AG09319 (cell line): ENCODE measurements at regions not wholly inside any gene's neighbourhood (a gene's known extent, or its start where the extent isn't known, plus 50 kb on each side); places are given as distances from the start of the nearest gene placed in this dataset.
"Not testable (repeated sequence)": the region's sequence is repeated elsewhere in the genome, so short reads cannot be mapped to it uniquely, and the experiment has no call there.

Source experiments
- DNase-seq: peaks from one replicate; pipeline ENCODE4 v3.0.0-alpha.2; 2010; ENCODE audit warnings: low read depth; ENCODE audit errors: extremely low read depth
- CTCF ChIP-seq: IDR thresholded peaks from 2 replicates; pipeline ENCODE4 v1.5.1; 2011; ENCODE audit warnings: low read depth, mild to moderate bottlenecking, inconsistent platforms, low read length, moderate library complexity

DNA sequence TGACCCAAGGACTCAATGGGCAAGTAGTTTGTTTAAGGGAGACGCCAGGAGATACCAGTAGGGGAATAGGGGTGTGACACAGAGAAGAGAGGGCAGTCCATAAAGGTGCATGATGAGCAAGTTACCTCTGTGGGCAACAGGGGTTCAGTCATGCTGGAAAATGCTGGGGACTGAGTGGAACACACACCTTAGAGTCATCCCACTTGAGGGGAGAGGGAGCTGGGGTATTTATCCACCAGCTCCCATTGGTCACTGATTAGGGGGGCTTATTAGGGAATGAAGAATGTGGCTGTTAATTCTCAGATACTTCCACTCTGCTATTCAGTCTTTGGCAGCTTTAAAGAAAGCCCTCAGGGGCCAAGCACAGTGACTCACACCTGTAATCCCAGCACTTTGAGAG is 67.5 kb upstream of the MRI1 start:
- no peak for DNase-seq
- TF ChIP-seq CTCF = no peak

GRCh38 chr19:13693889-13694288 is 70.4 kb upstream of the MRI1 start:
- no peak for TF ChIP-seq CTCF
- DNase-seq = no peak

DNA sequence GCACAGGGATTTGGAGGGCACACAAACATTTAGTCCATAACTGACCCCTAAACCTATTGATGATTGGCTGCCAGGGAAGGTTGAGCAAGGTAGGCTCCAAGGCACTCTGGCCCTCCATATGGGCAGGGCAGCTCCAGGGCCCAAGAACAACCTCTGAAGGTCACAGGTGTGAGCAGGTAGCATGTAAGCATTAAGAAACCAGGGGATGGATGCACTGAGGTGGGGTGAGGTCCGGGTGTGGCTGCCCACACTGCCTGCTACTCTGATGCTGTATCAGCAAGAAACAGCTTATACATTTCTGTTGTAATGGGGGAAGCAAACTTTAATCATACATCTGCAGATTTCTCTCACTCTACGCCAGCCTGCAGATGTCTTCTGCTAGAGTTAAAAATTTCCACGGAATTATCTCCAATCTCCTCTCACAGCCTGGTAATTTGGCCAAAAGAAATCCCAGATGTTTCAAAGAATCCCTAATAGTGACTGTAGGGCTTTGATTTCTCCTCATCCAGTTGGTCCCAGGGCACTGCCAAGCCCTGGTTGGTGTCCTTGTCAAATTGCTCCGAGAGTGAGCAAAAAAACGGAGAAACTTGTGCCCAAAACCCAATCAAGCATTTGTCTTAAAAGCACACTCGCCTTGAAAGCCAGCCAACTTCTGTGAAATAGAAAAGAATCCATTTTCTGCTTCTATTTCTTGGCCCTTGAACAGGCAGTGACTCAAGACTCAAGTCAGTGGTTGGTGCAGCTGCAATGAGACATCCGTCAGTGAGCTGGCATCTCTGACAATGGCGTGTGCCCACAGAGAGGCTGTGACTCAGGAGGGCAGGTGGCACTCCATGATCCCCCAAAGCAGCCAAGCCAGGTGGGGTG is 72.5 kb upstream of the MRI1 start:
- no peak for TF ChIP-seq CTCF
- no peak for DNase-seq

DNA sequence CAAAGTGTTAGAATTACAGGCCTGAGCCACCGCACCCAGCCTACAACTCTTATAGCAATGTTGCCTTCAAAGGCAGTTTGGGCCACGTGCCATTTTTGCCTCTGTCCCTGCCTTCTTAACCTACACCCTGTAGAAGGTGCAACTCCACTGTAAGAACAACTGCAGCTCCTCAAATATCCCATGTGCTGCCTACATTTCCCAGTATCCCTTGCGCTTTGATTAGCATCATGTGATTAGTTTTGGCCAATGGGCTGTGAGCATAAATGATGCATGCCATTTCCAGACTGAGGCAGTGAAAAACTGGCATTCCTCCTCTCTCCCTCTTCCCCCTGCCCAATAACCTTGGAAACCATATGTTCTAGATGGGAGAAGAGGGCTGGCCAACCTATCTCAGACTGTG is 75.2 kb upstream of the MRI1 start:
- no peak for TF ChIP-seq CTCF
- DNase-seq = no peak

DNA sequence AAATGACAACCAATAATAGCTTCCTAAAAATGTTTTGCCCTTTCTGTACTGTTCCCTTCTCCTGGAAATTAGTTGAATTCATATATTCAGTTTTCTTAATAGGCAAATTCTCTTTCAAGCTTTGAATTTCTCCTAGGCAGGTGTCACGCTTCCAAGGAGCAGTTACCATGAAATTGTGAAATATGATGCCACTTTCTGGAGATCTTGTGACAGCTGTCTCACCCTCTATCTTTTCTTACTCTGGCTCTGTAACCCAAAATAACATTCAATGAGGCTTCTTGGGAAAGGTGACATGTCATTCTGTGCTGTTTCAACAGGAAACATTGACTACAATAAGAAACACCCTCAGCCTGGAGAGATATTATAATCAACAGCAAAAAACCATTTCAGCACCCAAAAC is 80.3 kb upstream of the MRI1 start:
- no peak for DNase-seq
- TF ChIP-seq CTCF = no peak

DNA sequence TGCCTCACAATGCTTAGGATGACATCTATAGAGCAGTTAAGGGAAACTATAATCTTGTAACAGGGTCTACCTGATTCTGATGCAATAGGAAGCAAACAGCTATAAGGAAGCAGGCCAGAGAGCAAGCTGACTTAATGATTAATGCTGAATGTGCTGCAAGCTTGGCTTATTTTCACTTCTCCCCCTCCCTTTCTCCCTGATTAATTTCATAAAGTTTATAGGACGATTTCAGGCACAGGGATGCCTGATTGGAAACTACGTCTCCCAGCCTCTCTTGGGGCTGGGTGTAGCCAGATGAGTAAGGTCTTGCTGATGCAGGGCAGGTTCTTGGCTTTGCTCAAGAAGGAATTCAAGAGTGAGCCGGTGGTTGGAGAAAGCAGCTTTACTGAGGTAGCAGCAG is 82.8 kb upstream of the MRI1 start:
- no peak for TF ChIP-seq CTCF
- DNase-seq = peak; percentile 23

DNA sequence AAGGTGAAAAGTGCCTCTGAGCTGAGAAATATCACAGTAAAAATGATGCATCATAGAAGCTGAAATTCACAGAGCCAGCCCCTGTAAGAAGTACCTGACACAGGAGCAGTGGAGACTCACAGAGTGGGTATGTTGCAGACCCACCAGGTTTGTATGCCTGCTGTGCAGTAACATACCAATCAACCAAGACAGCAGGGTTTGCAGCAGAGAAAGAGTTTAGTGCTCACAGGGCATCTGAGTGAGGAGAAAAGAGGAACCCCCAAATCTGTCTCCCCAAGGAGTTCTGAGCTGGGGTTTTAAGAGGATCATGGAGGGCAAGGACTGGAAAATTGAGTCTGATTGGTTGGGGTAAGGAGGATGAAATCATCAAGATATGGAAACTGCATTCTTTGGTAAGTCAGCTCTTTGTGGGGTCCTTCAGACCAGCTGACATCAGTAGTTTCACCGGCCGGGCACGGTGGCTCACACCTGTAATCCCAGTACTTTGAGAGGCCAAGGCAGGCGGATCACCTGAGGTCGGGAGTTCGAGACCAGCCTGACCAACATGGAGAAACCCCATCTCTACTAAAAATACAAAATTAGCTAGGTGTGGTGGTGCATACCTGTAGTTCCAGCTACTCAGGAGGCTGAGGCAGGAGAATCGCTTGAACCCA is 83.5 kb upstream of the MRI1 start:
- DNase-seq = not testable (repeated sequence)

- not testable (repeated sequence) for DNase-seq
Observed at GRCh38 chr19:13676967-13677366, 87.4 kb upstream of the MRI1 start.

- DNase-seq = not testable (repeated sequence)
Observed at GRCh38 chr19:13672480-13673175, 91.7 kb upstream of the MRI1 start.
